H1 (cell line): ENCODE measurements at regions not wholly inside any gene's neighbourhood (a gene's known extent, or its start where the extent isn't known, plus 50 kb on each side); places are given as distances from the start of the nearest gene placed in this dataset.
A peak's percentile ranks its signal among the peaks of the same experiment; 100 is the strongest.

Source experiments
- CTCF ChIA-PET: fragments of 300-600 bp; sonication (Branson Sonifier 250); formaldehyde crosslinking; loops from one replicate; lab custom pipeline; 2021; ENCODE audit not compliant: partially characterized antibody; lab: Charles Lee
- POLR2A ChIA-PET: fragments of 300-600 bp; sonication (Branson Sonifier 250); formaldehyde crosslinking; loops from one replicate; lab custom pipeline; 2021; ENCODE audit warnings: inconsistent platforms; ENCODE audit not compliant: partially characterized antibody; lab: Charles Lee
- DNase-seq, 2 experiments: peaks; one replicate each; pipeline versions ENCODE4 v3.0.0 to v3.0.0-alpha.2; 2010 to 2022; ENCODE audit warnings: low spot score in 2 of 2, low read depth in 1 of 2, mixed read lengths in 1 of 2
- FAIRE-seq: peaks from 2 replicates; lab custom pipeline; 2011; peaks lifted over from hg19 to GRCh38; lab: Jason Lieb, UNC
- H2AFZ ChIP-seq: 2 replicates; pipeline ENCODE4 v1.8.1; 2012; ENCODE audit warnings: low read length, inconsistent platforms
- H2AK5ac ChIP-seq: 2 replicates; pipeline ENCODE4 v1.6.1; 2013; ENCODE audit warnings: low read depth, low read length
- H2BK120ac ChIP-seq: replicated peaks from 2 replicates; pipeline ENCODE3; 2013; ENCODE audit warnings: low read depth, low read length, inconsistent platforms
- H2BK12ac ChIP-seq: 2 replicates; pipeline ENCODE4 v1.6.1; 2013; ENCODE audit warnings: low read depth, low read length
- H2BK15ac ChIP-seq: 2 replicates; pipeline ENCODE4 v1.6.1; 2013; ENCODE audit warnings: low read length
- H2BK20ac ChIP-seq: 2 replicates; pipeline ENCODE4 v1.6.1; 2013; ENCODE audit warnings: low read length
- H2BK5ac ChIP-seq: 2 replicates; pipeline ENCODE4 v1.6.1; 2013; ENCODE audit warnings: low read depth, low read length
- H3K14ac ChIP-seq: 2 replicates; pipeline ENCODE4 v1.6.1; 2013; ENCODE audit warnings: inconsistent platforms; ENCODE audit not compliant: insufficient read length
- H3K18ac ChIP-seq: 2 replicates; pipeline ENCODE4 v1.6.1; 2013; ENCODE audit warnings: low read length; ENCODE audit errors: extremely low read depth
- H3K23ac ChIP-seq: 2 replicates; pipeline ENCODE4 v1.6.1; 2013; ENCODE audit warnings: inconsistent platforms; ENCODE audit not compliant: insufficient read length
- H3K23me2 ChIP-seq: 2 replicates; pipeline ENCODE4 v1.6.1; 2013; ENCODE audit warnings: low read depth, low read length
- H3K27ac ChIP-seq: 2 replicates; pipeline ENCODE4 v1.6.1; 2011; ENCODE audit warnings: low read depth, low read length, inconsistent platforms
- H3K27me3 ChIP-seq, 4 experiments: replicated peaks in 1 of 4; 1 replicate in 1 of 4; 2 replicates in 3 of 4; pipeline versions ENCODE4 v1.6.1 to v1.8.1; 2011 to 2013; ENCODE audit warnings: low read length in 3 of 4, mild to moderate bottlenecking in 3 of 4, inconsistent platforms in 2 of 4, mixed read lengths in 2 of 4, moderate library complexity in 1 of 4; ENCODE audit not compliant: control insufficient read depth in 3 of 4, insufficient read depth in 3 of 4; ENCODE audit errors: extremely low read depth in 1 of 4
- H3K36me3 ChIP-seq, 4 experiments: 2 replicates each; pipeline versions ENCODE4 v1.6.1 to v1.8.1; 2011 to 2013; ENCODE audit warnings: mild to moderate bottlenecking in 4 of 4, low read length in 3 of 4, moderate library complexity in 2 of 4, control low read depth in 1 of 4, inconsistent platforms in 1 of 4; ENCODE audit not compliant: insufficient read depth in 4 of 4, control insufficient read depth in 2 of 4
- H3K4ac ChIP-seq: replicated peaks from 2 replicates; pipeline ENCODE3; 2013; ENCODE audit warnings: low read length, low read depth, mixed read lengths, inconsistent platforms; ENCODE audit not compliant: insufficient read length
- H3K4me1 ChIP-seq, 4 experiments: replicated peaks in 1 of 4; 1 replicate in 1 of 4; 2 replicates in 3 of 4; pipeline versions ENCODE4 v1.6.1 to v1.8.1; 2011 to 2013; ENCODE audit warnings: low read length in 3 of 4, inconsistent platforms in 2 of 4, mixed read lengths in 1 of 4; ENCODE audit not compliant: insufficient read depth in 4 of 4, control insufficient read depth in 3 of 4
- H3K4me2 ChIP-seq, 2 experiments: 2 replicates each; pipeline versions ENCODE4 v1.6.1 to v1.8.1; 2011 to 2013; ENCODE audit warnings: low read depth in 2 of 2, low read length in 2 of 2, control low read depth in 1 of 2, inconsistent platforms in 1 of 2, mild to moderate bottlenecking in 1 of 2; ENCODE audit not compliant: insufficient read depth in 1 of 2
- H3K4me3 ChIP-seq, 4 experiments: fragments of 200-600, 300-600 bp in 1 of 4; sonication (generic), shearing (Covaris generic), sonication (Bioruptor Twin) in 1 of 4; 2 replicates each; pipeline versions ENCODE4 v1.5.1 to v1.8.1; 2011 to 2016; ENCODE audit warnings: low read length in 4 of 4, low read depth in 3 of 4, control low read depth in 2 of 4, inconsistent platforms in 2 of 4, mild to moderate bottlenecking in 2 of 4, mixed read lengths in 1 of 4, moderate library complexity in 1 of 4; ENCODE audit not compliant: insufficient read depth in 2 of 4; ENCODE audit errors: extremely low read depth in 1 of 4
- H3K56ac ChIP-seq: replicated peaks from 2 replicates; pipeline ENCODE3; 2013; ENCODE audit warnings: low read depth, mild to moderate bottlenecking, mixed read lengths, low read length, inconsistent platforms; ENCODE audit not compliant: insufficient read length
- H3K79me1 ChIP-seq: 2 replicates; pipeline ENCODE4 v1.6.1; 2013; ENCODE audit warnings: low read depth, low read length, control low read depth
- H3K79me2 ChIP-seq, 2 experiments: 2 replicates each; pipeline versions ENCODE4 v1.6.1 to v1.8.1; 2012 to 2013; ENCODE audit warnings: low read length in 2 of 2, mild to moderate bottlenecking in 2 of 2, inconsistent platforms in 1 of 2; ENCODE audit not compliant: insufficient read depth in 2 of 2, control insufficient read depth in 1 of 2
- H3K9ac ChIP-seq, 4 experiments: replicated peaks in 1 of 4; 1 replicate in 1 of 4; 2 replicates in 3 of 4; pipeline versions ENCODE4 v1.6.1 to v1.8.1; 2011 to 2013; ENCODE audit warnings: low read depth in 3 of 4, low read length in 3 of 4, control low read depth in 2 of 4, mild to moderate bottlenecking in 2 of 4, moderate library complexity in 2 of 4, inconsistent platforms in 1 of 4; ENCODE audit errors: extremely low read depth in 1 of 4
- H3K9me3 ChIP-seq, 2 experiments: 2 replicates each; pipeline versions ENCODE4 v1.6.1 to v1.8.1; 2012 to 2013; ENCODE audit warnings: mild to moderate bottlenecking in 2 of 2, moderate library complexity in 2 of 2, control low read depth in 1 of 2, inconsistent platforms in 1 of 2, low read depth in 1 of 2, low read length in 1 of 2, mixed read lengths in 1 of 2; ENCODE audit not compliant: insufficient read depth in 2 of 2
- H4K20me1 ChIP-seq, 2 experiments: replicated peaks in 1 of 2; 2 replicates each; pipeline versions ENCODE3 to v1.8.1; 2011 to 2013; ENCODE audit warnings: inconsistent platforms in 2 of 2, low read length in 2 of 2, mild to moderate bottlenecking in 1 of 2; ENCODE audit not compliant: insufficient read depth in 2 of 2, control insufficient read depth in 1 of 2
- H4K5ac ChIP-seq: 2 replicates; pipeline ENCODE4 v1.6.1; 2013; ENCODE audit warnings: low read length, low read depth, mixed read lengths, inconsistent platforms; ENCODE audit not compliant: insufficient read length
- H4K8ac ChIP-seq: 2 replicates; pipeline ENCODE4 v1.8.0; 2013; ENCODE audit warnings: mild to moderate bottlenecking, moderate library complexity, low read length, inconsistent platforms; ENCODE audit not compliant: insufficient read depth; ENCODE audit errors: extremely low read depth
- H4K91ac ChIP-seq: replicated peaks from 2 replicates; pipeline ENCODE3; 2013; ENCODE audit warnings: low read length, mixed read lengths, inconsistent platforms; ENCODE audit not compliant: insufficient read length
- SIX5 ChIP-seq: IDR thresholded peaks from 2 replicates; pipeline ENCODE4 v1.6.1; 2011; ENCODE audit warnings: mild to moderate bottlenecking, low read depth, low read length
- WGBS, 2 experiments: shearing (Covaris generic) in 1 of 2; methylation state at CpG; one replicate each; pipeline versions ENCODE4 v1.1.6 to v1.1.7; 2013 to 2015; ENCODE audit warnings: low lambda C conversion rate in 2 of 2, mixed read lengths in 2 of 2, inconsistent platforms in 1 of 2, low coverage in 1 of 2, missing lambda C conversion rate in 1 of 2; ENCODE audit not compliant: insufficient replicate concordance in 2 of 2, insufficient coverage in 1 of 2, insufficient read length in 1 of 2; ENCODE audit errors: extremely low coverage in 1 of 2, missing lambda C conversion rate in 1 of 2; 5-methylcytosine and 5-hydroxymethylcytosine counted together

GRCh38 chr2:81483254-81483653 is 1178.7 kb upstream of the LRRTM1 start:
- Histone ChIP-seq H3K18ac (no peak overlapping the region), H3K4me2 (no peak overlapping the region), H2BK12ac (no peak overlapping the region), H3K23me2 (no peaks in the 10 kb centered on the region), H3K79me1 (no peaks in the 10 kb centered on the region), H3K36me3 (no peaks in the 10 kb centered on the region), H2BK20ac (no peak overlapping the region), H3K27ac (no peak overlapping the region), H3K4ac (no peak overlapping the region), H3K23ac (no peak overlapping the region), H2BK5ac (no peak overlapping the region), H3K4me1 (0 out of 7 replicates have a peak, but pooled peaks cover 0 to 4% (median 0%) of the 10 kb centered on the region in 4 experiments), H4K5ac (no peak overlapping the region), H3K79me2 (no peaks in the 10 kb centered on the region), H4K91ac (no peak overlapping the region), H2BK15ac (no peak overlapping the region), H3K14ac (no peak overlapping the region), H2AK5ac (no peak overlapping the region), H3K9me3 (no peaks in the 10 kb centered on the region), H2AFZ (peak overlapping the region; percentile 41; the same call in 1 of the 2 replicates), H3K4me3 (no peak overlapping the region), H3K27me3 (no peaks in the 10 kb centered on the region), H2BK120ac (no peak overlapping the region), H3K9ac (no peak overlapping the region), H4K8ac (no peak overlapping the region), H4K20me1 (no peaks in the 10 kb centered on the region), H3K56ac (no peak overlapping the region)
- TF ChIP-seq SIX5, result no peak
- FAIRE-seq (no peak), DNase-seq (no peak)
- ChIA-PET CTCF (no interaction called here), POLR2A (no interaction called here)
- WGBS, 2 experiments, result 97% methylated on average over 4 of the region's 4 CpGs; no CpG with 5 or more reads in 1 of the 2 experiments
